ENCODE measurements at regions not wholly inside any gene's neighbourhood (a gene's known extent, or its start where the extent isn't known, plus 50 kb on each side); places are given as distances from the start of the nearest gene placed in this dataset.
A peak's percentile ranks its signal among the peaks of the same experiment; 100 is the strongest.

DNA sequence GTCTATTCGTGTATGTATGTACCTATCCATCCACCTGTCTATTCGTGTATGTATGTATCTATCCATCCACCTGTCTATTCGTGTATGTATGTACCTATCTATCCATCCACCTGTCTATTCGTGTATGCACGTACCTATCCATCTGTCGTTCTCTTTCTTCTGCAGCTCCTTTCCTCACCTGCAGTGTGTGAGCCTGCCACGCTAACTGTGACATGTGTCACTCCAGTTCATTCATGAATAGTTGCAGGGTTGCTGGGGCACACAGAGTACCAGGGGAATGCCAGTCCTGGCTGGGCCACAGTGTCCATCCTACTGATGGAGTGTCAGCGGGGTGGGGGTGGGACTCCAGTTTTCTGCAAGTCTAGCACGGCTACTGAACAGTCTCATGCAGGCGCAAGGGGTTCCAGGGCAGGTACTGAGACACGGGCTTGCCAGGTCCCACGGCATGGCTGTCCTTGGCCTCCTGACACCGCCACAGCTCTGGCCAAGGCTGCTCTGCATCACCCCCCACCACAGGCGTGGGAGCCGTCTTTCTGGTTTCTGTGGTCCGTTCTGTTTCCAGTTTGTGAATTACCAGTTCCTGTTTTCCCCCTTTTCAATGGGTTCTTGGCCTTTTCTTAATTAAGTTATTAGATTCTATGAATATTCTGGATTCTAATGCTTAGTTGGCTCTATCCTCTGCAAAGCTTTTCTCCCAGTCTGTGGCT is 88.8 kb upstream of the CLDN5 start:
- H3K36me3 ChIP-seq, result no peaks in the 10 kb centered on the region
- H3K27me3 ChIP-seq, result no peaks in the 10 kb centered on the region; the same call in 1 of the 2 replicates
- H3K9me3 ChIP-seq, result no peaks in the 10 kb centered on the region
- H3K4me3 ChIP-seq, result no peak overlapping the region
- DNase-seq, result no peak

DNA sequence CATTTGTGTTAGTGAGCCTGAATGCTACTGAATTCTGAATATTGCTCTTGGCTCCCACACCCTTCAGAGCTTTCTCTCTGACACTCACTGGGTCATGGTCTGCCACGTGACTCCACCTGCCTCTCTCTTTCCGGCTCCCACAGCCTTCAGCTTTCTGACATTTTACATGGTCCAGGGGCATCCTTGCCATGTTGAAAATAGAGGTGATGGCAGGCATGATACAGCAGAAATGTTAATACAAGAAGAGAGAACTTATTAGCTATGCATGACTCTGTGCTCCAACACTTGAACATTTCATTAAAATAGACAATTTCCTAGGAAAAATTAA is 90.3 kb upstream of the CLDN5 start:
- no peaks in the 10 kb centered on the region for H3K36me3 ChIP-seq
- DNase-seq, result no peak
- no peaks in the 10 kb centered on the region; the same call in 1 of the 2 replicates for H3K27me3 ChIP-seq
- H3K9me3 ChIP-seq, result no peaks in the 10 kb centered on the region
- H3K4me3 ChIP-seq, result no peak overlapping the region

DNA sequence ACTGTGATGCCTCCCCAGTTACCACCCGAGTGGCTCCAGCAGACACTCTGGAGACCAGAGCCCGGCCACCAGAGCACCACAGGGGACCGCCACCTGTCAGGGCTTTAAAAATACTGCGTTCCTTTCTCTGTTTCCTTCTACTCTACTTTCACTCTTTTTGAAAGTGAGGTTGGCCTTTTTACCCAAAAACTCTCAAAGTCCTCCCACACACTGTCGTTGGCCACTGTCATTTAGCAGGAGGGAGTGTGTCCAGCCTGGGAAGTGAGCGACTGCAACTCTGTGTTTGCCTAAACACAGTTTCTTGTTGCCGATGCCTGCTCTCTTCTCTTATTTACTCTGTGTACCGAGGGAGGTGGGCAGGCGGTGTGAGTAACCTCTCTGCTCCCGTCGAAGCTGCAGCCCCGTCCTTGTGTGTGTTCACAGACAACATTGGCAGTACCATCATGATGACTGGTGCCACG is 90.8 kb upstream of the CLDN5 start:
- no peaks in the 10 kb centered on the region; the same call in 1 of the 2 replicates for H3K27me3 ChIP-seq
- DNase-seq, result no peak
- H3K36me3 ChIP-seq, result no peaks in the 10 kb centered on the region
- H3K4me3 ChIP-seq, result no peak overlapping the region
- no peaks in the 10 kb centered on the region for H3K9me3 ChIP-seq

DNA sequence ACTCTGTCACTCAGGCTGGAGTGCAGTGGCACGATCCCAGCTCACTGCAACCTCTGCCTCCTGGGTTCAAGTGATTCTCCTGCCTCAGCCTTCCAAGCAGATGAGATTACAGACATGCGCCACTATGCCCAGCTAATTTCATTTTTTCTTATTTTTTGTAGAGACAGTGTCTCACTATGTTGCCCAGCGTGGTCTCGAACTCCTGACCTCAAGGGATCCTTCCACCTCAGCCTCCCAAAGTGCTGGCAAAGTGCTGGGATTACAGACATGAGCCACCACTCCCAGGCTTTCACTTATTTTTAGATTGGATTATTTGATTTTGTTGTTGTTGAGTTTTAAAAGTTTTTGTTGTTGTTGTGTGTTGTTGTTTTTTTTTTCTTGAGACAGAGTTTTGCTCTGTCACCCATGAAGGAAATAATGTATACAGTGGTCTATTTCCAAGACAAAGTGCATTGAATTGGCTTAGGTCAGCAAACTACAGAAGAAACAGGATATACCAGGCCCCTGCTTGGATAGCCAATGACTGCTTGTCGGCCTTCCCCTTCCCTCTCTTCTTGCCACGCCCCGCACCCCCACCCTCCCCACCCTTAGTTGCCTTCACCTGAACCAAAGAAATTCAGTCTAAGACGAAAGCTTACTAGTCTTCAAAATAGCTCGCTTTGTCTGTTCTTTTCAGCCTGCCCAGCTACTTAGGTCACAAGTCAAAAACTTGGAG is 91.8 kb upstream of the CLDN5 start:
- no peak overlapping the region for H3K4me3 ChIP-seq
- no peaks in the 10 kb centered on the region for H3K9me3 ChIP-seq
- no peaks in the 10 kb centered on the region; the same call in 1 of the 2 replicates for H3K27me3 ChIP-seq
- no peak for DNase-seq
- H3K36me3 ChIP-seq, result no peaks in the 10 kb centered on the region

DNA sequence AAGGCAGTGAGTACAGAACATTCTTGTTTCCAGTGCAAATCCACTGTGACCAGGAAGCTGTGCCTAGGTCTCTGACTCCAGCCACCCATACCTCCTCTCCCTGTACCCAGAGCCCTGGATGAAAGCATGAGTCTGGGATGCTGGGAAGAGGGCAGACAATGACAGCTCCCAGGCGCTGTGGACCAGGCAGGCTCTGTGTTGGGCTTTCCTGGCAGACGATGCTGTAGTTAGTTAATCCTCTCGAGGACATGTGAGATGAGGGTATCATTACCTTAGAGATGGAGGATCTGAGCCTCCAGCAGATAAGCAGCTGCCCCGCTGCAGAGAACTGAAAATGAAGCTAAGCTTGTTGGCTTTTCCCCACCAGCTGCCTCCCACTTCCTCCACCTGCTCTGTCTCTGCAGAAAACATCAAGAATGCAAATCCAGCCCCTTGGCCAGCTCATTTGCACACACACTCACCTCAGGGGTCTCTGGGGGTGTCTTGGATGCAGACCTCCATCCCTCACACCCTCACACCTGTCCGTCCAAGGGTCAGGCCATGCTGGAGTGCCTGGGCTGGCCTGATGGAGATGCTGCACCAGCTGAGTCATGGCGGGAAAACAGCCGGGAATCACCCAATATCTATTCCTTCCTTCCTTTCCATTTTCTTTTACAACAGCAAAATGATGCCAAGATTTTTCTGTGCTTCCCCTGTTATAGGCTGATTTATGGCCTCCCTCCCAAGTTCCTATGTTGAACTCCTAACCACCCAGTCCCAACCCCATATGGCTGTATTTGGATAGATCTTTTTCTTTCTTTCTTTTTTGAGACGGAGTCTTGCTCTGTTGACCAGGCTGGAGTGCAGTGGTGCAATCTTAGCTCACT is 94.9 kb upstream of the SEPTIN5 start:
- Histone ChIP-seq H3K4me3 (no peak overlapping the region), H3K27me3 (no peaks in the 10 kb centered on the region), H3K9me3 (no peaks in the 10 kb centered on the region), H3K36me3 (no peaks in the 10 kb centered on the region)
- DNase-seq, result no peak

DNA sequence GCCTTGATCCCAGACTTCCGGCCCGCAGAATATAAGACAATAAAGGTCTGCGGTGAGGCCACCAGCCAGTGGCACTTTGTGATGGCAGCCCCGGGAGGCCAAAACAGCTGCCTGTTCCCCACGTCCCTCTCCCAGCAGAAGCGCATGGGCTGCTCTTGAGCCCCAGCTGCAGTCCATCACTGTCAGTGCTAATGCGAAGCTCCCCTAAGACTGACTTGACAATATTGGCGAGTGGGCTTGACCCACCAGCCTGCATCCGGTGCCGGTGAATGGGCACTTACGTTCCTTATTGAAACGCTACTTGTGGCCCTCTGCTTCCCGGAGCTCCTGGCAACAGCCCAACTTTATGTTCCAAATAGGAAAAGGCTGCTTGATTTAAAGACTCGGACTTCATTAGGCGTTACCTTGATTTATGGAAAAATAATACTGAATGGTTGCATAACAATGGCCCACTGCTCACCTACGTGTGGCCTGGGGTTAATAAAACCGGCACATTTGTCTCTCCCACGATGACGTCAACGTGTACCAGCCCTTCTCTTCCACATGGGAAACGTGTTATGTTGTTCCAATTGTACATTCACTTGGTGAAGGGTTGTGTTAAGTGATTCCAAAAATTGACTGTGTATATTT is 93.4 kb upstream of the SEPTIN5 start:
- Histone ChIP-seq H3K36me3 (no peaks in the 10 kb centered on the region), H3K27me3 (no peaks in the 10 kb centered on the region), H3K4me3 (no peak overlapping the region), H3K9me3 (no peaks in the 10 kb centered on the region)
- no peak for DNase-seq

- no peaks in the 10 kb centered on the region for H3K27me3 ChIP-seq
- no peak for DNase-seq
- H3K9me3 ChIP-seq, result no peaks in the 10 kb centered on the region
- H3K36me3 ChIP-seq, result no peaks in the 10 kb centered on the region
- no peak overlapping the region for H3K4me3 ChIP-seq
Measured at GRCh38 chr22:19621373-19622060, 92.8 kb upstream of the SEPTIN5 start.

- H3K4me3 ChIP-seq, result no peak overlapping the region
- no peaks in the 10 kb centered on the region for H3K27me3 ChIP-seq
- H3K9me3 ChIP-seq, result no peaks in the 10 kb centered on the region
- no peaks in the 10 kb centered on the region for H3K36me3 ChIP-seq
- no peak for DNase-seq
Measured at GRCh38 chr22:19622061-19622441, 92.3 kb upstream of the SEPTIN5 start.

DNA sequence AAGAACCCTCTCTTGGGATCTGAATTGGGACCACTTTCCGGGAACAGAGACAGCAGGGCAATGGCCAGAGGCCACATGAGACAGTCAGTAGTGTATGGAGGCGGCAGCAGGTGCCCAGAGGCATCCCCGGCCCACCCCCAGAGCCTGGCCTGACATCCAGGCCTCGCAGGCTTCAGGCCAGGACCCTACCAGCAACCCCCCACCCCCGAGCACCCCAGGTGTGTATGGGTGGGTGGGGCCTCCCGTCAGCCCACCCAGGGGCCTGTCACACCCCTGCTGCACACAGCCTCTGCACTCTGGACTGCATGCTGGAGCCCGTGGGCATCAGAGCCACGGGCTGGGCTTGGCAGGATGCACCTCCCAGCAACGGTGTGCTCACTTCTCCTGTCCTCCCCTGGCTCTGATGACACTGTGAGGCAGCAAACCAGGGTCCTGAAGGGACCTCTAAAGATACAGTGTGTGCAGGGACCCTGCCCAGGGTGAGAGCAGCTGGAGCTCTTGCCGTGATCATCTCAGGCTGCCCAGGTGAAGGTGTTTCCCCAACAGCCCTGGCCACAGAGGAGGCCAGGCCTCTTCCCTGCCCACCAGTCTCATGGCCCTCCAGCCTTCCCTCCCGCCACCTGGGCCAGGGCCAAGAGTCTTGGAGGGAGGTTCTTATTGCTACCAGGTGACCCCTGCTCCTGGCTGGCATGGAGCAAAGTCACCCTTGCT is 88.8 kb upstream of the SEPTIN5 start:
- Histone ChIP-seq H3K4me3 (no peak overlapping the region), H3K27me3 (no peaks in the 10 kb centered on the region), H3K36me3 (no peaks in the 10 kb centered on the region), H3K9me3 (no peaks in the 10 kb centered on the region)
- no peak for DNase-seq

- no peaks in the 10 kb centered on the region for H3K27me3 ChIP-seq
- no peaks in the 10 kb centered on the region for H3K9me3 ChIP-seq
- no peaks in the 10 kb centered on the region for H3K36me3 ChIP-seq
- no peak for DNase-seq
- H3K4me3 ChIP-seq, result no peak overlapping the region
Measured at GRCh38 chr22:19626042-19626587, 88.2 kb upstream of the SEPTIN5 start.

DNA sequence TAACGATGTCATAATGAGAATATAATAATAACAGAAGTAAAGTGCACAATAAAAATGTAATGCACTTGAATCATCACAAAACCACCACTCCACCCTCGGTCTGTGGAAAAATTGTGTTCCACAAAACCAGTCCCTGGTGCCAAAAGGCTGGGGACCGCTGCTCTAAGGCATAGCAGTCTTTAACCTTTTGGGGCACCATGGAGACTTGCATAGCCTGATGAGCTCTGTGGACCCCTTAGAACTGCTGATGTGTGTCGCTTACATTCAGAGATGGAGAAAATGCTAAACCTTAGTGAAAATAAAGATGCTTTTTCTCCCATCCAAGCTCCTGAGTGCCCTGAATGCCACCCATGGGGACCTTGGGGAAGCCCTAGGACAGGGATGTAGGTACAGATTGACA is 87.6 kb upstream of the SEPTIN5 start:
- Histone ChIP-seq H3K36me3 (no peaks in the 10 kb centered on the region), H3K9me3 (no peaks in the 10 kb centered on the region), H3K4me3 (no peak overlapping the region), H3K27me3 (no peaks in the 10 kb centered on the region)
- DNase-seq, result no peak

DNA sequence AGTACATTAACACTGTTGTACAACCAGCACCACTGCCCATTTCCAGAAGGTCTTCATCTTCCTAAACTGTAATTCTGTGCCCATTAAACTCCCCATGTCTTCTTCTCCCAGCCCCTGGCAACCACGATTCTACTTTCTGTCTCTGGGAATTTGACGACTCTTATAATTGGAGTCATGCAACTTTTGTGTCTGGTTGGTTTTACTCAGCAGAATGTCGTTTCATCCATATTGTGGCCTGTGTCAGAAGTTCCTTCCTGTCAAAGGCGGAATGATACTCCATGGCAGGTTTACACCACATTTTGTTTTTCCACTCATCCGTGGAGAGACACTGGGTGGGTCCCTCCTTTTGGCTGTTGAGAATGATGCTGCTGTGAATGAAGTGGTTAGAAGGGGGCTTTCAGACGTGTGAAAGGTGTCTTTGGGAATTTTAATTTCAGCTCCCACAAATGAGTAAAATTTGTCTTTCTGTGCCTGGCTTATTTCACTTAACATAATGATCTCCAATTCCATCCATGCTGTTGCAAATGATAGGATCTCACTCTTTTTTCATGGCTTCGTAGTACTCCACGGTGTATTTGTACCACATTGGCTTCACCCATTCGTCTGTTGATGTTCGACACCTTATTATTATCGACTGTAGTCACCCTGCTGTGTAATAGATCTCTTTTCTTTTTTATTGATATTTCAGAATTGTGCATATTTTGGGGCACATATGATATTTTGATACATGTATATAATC is 86.1 kb upstream of the SEPTIN5 start:
- H3K36me3 ChIP-seq, result no peaks in the 10 kb centered on the region
- no peak for DNase-seq
- H3K9me3 ChIP-seq, result no peaks in the 10 kb centered on the region
- no peak overlapping the region for H3K4me3 ChIP-seq
- no peaks in the 10 kb centered on the region for H3K27me3 ChIP-seq

DNA sequence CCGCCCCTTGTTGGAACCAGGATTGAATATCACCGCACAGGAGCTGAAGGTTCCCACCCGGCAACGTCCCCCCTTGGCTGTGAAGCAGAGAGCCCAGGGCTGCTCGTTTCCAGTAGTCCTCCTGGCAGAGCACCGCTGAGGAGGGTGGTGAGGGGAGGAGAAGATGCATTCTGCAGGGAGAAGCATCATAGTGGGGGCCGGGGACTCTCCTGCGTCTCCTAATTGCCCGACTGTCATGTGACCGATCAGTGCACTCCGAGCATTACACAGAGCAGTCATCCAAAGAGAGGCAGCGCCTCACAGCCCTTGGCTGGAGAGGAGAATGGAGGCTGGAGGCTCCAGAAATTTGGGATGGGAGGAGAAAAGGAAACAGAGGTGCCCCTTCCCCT is 85.0 kb upstream of the SEPTIN5 start:
- Histone ChIP-seq H3K4me3 (no peak overlapping the region), H3K36me3 (no peaks in the 10 kb centered on the region), H3K27me3 (no peaks in the 10 kb centered on the region), H3K9me3 (no peaks in the 10 kb centered on the region)
- DNase-seq, result no peak

DNA sequence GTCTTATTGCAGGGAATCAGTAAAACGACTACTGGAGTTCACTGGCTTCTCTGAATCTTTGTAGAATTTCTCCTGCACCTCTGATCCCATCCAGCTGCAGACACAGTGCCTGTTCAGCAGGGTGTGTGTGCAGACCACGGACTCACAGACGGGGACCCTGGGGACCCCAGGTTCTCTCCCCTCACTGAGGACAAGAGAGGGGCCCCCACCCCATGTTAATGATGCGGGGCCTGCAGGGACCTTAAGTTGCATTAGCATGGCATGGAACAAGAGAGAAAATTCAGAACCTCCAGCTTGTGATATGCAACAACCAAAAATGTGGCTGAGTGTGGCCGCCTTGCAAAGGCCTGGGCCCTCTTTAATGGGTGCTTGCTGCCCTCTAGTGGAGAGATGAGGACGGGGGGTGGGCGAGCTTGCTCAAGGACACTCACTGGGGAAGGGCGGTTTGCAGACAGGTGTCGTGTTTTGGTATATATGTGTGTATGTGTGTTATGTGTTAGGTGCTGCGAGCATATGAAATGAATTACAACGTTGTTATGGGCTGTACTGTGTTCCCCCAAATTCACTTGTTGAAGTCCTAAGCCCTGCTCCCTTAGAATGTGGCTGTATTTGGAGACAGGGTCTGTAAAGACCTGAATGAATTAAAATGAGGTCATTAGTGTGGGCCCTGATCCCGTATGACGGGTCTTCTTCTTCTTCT is 84.4 kb upstream of the SEPTIN5 start:
- no peaks in the 10 kb centered on the region for H3K27me3 ChIP-seq
- H3K9me3 ChIP-seq, result no peaks in the 10 kb centered on the region
- peak; percentile 58 for DNase-seq
- no peak overlapping the region for H3K4me3 ChIP-seq
- no peaks in the 10 kb centered on the region for H3K36me3 ChIP-seq

GRCh38 chr22:19630614-19631013 is 83.7 kb upstream of the SEPTIN5 start:
- no peak for DNase-seq

More at GRCh38 chr22:19630614-19631013, 83.7 kb upstream of the SEPTIN5 start:
- Histone ChIP-seq H3K36me3 (no peaks in the 10 kb centered on the region), H3K27me3 (no peaks in the 10 kb centered on the region), H3K9me3 (no peaks in the 10 kb centered on the region), H3K4me3 (no peak overlapping the region)

Data from MG63 (cell line).